GM21515 (cell line): ENCODE measurements at regions not wholly inside any gene's neighbourhood (a gene's known extent, or its start where the extent isn't known, plus 50 kb on each side); places are given as distances from the start of the nearest gene placed in this dataset.
"Not testable (repeated sequence)": the region's sequence is repeated elsewhere in the genome, so short reads cannot be mapped to it uniquely, and the experiment has no call there.

Experiments used
- ATAC-seq: cut with Tn5 transposase; IDR thresholded peaks from one replicate; pipeline ENCODE4 v1.9.1; 2021; ENCODE audit not compliant: unreplicated experiment

DNA sequence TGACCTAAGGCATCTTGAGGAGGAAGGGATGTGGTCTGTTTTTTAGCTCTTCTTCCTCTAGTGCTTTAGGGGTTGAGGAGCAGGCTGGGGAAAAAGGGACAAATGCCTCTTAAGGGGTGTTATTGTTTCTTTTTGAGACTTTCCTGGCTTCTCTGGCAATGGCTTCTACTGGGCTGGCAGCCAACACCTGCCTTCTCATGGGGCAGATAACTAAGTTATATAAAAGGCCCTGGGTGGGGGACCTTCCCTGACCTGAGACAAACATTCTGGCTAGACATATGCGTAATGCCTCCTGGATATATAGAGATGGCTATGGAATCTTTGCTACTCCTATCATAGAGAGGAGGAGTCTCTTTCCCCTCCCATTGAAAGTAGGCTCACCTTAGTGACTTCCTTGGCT, 179.2 kb upstream of the PROK2 start:
- ATAC-seq: no peak

DNA sequence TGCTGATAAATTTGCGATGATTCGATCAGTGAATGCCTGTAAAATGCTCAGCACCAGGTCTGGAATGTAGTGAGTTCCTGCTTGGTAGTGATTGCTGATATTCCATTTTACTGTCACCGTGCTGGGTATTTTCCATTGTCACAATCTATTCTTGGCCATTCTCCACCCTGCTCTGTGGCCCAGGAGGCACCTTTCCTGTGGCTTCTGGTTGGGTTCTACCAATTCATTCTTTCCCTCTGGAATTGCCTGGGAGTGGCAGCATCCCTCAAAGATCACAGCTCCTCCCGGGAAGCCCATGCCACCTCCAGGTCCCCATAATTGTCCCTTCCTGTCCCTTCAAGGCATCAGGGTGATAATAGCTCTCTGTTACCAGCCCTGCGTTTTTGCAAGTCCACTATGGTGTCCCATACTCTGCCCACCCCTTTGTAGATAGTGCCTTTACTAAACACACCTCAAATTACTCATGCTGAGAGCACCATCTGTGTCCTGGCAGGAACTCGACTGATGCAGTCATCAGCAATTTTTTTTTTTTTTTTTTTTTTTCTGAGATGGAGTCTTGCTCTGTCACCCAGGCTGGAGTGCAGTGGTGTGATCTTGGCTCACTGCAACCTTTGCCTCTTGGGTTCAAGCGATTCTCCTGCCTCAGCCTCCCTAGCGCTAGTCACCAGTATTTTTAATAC, 177.8 kb upstream of the PROK2 start:
- no peak for ATAC-seq

DNA sequence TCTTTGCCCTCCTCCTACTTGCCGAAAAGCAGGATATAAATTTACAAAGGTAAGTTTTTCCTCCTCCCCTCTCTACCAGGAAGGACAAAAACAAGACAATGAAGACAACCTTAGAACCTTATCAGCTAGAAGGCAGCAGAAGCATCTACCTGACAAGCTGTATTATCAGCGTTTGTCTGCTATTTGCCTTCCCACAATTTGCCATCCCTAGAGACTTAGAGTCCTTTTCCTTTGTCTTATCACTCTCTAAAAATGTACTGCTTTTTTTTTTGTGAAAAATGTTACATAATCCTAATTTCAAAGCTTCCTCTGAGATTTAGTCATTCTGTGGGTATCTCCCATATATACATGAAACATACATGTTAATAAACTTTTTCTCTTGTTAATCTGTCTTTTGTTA, 176.9 kb upstream of the PROK2 start:
- ATAC-seq: no peak

DNA sequence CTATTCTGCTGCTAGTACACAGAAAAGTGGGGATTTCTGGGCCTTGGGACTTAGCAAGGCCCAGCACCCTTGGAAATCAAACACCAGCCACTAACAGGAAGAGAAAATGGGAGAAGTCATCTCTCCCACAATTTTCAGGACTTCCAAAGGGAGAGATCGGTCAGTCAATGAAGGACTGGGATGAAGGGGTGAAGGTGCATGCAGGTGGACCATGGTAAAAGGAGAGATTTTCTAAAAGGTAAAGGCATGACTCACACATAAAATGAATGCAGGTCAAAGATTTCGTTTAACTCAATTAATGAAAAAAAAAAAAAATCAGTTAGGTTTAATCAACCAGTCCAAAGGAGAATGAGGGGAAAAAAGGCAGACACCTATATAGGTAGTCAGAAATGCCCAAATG, 176.4 kb upstream of the PROK2 start:
- no peak for ATAC-seq

DNA sequence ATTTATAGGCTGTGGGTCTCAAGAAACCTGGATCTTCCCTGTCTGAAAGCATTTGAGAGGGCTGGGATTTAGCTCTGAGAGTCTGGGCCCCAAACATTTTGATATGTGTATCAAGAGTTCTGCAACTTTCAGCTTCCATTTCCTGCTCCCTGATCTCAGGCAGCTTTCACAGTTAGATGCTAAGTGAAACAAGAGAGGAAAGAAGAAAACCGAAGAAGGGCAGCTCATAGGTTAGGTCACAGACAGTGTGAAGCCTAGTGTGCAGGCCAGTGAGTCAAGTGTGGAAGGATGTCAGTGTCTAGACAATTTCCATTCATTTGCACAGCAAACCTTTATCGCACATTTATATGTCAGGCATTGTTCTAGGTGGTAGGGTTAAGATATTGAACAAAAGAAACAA, 173.6 kb upstream of the PROK2 start:
- ATAC-seq: no peak

DNA sequence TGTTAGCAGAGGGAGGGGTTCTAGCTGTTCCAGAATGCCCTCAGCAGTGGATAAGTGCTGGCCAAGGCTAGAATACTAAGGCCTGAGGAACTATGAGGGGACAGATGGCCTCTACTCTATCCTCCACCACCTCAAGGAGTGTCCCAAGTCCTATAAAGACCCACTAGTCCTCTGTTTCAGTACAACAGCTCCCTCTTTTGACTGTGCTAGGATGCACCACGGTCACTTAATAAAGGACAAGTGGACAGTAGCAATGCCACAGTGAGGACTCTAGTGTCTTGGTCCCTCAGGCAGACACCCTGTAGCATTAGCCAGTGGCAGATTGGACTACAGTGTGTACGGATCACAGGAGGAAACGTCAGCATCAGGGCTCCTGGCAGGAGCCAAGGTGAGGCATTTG, 171.8 kb upstream of the PROK2 start:
- ATAC-seq: no peak

DNA sequence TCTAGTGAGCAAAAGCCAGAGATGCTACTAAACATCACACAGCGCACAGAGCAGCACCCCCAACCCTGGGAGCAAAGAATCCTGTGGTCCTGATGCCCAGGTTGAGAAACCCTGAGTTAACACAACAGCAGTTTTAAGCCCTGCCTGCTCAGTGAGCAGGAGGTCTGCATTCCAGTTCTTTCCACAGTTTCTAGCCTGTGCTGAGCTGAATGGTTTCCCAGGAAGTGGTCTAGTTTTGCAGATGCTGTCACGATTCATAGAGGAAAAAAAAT, 171.1 kb upstream of the PROK2 start:
- ATAC-seq: no peak

DNA sequence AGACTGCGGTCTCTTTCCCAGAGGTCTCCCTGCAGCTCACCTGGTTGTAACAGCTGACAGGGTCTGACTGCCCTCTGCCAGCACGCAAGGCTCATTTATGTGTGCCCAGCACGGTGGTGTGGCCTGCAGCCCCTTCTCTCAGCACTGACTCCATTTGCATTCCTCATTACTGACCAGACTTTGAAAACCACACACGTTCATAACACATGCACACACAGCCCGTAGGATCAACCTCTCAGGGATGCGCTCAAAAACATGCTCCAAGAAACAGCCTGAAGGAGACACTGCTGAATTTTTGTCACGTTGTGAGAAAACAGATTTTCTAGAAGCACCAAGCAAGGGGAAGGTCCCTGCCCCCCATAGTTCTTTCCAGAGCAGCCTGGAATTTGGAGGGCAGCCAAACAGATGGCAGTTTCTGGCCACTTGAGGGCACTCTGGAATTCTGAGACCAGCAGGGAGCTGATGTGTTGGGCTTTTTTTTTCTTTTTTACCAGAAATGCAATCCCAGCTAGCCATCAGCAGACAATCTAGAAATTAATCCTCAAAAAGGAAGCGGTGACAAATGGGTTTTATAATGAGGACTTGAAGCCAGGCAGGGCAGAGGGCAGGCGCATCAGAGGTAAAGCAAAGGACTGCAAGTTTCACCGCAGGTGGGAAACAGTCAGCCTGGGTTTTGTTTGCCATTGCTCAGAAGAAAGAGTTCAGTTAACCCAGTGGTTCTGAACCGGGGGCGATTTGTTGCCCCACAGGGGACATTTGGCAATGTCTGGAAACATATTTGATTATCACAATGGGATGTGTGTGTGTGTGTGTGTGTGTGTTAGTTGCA, 170.5 kb upstream of the PROK2 start:
- ATAC-seq: no peak

DNA sequence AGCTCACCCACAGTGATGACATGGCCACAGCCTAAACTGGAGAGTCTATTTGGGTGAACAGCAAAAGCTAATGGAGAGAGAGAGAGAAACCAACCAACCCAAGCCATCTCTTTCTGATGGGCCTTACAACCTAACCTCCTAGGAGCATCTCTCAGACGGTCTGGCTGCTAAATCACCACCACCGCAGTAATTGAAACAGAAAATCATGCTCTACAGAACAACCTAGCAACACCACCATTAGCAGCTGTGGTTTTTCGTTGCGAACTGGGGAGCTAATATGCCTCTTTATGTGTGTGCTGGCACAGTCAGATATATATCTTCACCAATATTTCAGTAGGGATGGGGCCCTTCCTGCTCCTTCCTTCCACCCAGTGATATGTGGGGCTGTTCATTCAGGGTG, 166.9 kb upstream of the PROK2 start:
- ATAC-seq: no peak

DNA sequence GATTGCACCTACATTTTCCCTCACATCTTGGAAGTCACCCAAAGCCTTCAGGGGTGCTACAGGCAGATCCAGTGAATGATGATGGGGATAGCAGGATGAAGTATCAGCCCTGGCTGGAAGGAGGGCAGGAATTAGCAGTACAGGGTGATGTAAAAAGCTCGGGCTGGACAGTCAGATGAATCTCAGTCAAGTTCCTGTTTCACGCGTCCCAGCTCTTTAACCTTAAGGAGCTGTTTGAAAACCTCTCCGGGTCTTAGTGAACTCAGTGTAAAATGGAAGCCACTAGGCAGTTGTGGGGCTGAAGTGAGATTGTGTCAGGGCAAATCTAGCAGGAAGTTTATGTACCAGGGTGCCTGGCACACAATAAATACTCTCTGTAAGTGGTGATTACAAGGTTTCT, 166.4 kb upstream of the PROK2 start:
- ATAC-seq: no peak

DNA sequence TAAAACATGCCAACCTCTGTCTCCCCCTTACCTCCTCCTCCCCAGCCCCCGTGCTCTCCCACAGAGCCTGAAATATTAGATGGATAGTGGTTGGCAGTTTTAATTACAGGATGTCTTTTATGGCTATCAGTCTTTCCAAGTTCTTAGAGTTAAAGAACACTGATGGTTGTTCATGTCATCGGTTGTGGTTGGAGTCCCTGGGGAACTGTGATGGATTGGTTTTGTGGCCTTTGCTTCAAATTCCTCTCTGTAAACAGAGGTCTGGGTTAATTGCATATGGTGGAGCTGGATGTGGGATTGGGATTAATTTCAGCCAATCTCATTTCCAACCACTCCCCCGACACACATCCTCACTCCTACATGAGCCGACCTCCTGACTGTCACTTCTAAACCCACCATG, 164.5 kb upstream of the PROK2 start:
- no peak for ATAC-seq

DNA sequence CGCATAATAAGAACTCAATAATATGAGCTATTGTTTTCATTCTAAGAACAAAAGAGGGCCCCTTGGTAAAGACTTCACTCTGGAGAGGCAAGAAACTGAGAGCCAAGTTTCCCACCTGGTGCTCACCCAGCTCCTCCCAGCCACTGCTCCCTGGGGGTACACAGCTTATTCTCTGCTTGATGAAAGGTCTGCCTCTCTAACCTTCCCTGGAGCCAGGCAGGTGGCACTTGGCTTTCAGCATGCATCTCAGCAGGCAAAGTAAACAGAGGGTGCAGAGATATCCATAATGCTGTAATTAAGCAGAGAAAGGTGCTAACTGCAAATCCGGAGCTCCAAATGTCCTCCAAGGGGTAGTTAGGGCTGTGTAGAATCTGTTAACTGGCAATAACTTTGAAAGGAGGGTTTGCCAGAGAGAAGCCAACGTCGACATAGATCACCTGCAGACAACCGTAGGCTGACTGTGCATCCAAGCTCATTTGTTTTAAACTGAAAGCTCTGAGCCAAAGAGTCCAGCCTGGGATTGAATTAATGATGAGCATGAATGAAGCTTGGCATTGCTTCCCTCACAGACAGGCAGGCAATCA, 159.6 kb upstream of the PROK2 start:
- ATAC-seq: no peak

DNA sequence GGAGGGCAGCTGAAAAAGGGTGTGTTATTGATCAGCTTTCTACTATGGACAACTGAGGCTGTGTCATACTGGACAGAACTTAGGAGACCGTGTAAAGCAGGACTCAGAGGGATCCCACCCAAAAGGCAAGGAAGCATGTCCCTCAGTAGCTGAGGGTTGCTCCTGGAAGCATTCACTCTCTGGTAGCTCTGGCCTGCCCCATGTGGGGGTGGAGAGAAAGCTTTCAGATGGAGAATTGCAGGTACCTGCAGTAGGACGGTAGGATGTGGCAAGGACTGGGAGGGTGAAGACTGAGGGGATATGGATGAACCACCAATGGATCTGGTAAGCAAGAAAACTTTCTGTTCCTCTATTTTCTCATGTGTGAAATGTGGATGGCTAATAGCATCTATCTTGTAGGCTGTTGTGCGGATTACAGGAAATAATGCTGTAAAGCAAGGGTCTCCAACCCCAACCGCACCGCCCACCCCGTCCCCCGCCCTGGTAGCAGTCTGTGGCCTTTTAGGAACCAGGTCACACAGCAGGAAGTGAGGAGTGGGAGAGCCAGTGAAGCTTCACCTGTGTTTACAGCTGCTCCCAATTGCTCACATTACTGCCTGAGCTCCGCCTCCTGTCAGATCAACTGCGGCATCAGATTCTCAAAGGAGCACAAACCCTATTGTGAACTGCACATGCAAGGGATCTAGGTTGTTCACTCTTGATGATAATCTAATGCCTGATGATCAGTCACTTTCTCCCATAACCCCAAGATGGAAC, 157.7 kb upstream of the PROK2 start:
- ATAC-seq: no peak

DNA sequence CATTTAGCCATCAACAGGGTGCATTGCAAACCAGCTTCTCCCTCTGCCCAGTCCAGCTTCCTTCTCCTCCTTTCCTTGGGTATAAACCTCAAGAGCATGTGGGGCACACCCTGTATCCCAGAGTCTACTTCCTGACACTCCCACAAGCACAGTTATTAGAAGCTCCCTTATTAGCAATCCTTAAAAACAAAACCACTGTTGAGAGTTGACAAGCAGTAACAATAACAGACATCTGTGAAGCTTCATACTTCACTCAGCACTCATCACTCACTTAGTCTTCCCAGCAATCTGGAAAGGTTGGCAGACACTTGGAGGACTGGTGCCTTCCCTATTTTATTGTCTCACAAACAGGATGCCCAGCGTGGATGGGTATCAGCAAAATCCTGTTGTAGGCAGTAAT, 155.5 kb upstream of the PROK2 start:
- no peak for ATAC-seq

DNA sequence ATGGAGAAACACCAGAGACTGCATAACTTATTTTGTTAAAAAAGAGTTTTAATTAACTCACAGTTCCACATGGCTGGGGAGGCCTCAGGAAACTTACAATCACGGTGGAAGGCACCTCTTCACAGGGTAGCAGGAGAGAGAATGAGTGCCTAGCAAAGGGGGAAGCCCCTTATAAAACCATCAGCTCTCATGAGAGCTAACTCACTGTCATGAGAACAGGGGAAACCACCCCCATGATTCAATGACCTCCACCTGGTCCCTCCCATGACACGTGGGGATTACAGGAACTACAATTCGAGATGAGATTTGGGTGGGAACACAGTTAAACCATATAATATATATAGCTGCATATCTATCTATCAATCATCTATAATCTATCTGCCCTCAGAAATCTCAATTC, 153.1 kb upstream of the PROK2 start:
- not testable (repeated sequence) for ATAC-seq

DNA sequence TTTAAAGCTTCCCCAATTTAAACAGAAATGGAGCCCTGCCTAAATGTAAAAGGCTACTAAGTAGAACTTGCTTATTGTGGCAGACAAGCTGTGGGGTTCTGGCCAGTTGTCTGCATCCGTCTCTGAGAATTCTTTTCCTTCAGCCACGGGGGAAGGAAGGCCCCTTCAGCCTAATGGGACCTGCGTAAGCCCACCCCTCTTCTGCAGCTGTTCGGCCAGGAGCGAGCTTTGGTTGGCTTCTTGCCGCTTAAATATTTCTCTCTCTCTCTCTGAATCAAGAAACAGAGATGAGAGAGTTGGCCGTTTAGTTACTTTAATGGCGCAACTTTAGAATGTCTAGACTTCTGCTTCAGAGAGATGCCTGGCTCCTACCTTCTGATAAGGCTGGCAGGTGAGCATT, 151.7 kb upstream of the PROK2 start:
- no peak for ATAC-seq

DNA sequence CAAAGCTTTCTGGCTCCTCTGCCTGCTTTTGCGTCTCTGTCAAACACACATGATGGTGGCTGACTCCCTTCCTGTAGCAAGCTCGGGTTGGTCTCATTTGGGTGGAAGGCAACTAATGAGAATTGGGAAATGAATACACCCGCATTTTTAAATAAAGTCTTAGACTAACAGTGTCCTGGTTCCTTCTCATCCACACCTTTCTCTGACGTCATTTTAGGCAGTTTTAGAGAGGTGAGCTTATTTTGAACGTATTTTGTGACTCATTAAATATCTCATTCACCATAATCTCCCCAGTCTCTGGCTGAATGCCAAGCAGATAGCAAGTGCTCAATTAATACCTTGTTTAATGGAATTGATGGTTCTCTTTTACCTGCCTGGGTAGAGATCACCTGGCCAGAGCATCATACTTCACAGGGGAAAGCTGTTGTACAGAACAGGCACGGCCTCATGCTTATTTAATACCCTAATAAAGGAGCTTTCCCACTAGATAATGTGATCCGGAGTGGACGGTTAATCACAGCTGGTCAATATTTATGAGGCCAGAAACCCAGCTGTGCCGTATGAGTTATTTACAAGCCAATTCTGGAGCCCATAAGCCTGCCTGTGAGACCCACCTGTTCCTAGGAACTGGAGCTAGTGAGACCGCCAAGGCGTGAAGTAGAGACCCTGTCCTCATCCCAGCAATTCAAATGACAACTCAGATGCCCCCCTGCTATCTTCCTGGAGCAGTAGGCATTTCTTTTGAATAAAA, 149.7 kb upstream of the PROK2 start:
- no peak for ATAC-seq

DNA sequence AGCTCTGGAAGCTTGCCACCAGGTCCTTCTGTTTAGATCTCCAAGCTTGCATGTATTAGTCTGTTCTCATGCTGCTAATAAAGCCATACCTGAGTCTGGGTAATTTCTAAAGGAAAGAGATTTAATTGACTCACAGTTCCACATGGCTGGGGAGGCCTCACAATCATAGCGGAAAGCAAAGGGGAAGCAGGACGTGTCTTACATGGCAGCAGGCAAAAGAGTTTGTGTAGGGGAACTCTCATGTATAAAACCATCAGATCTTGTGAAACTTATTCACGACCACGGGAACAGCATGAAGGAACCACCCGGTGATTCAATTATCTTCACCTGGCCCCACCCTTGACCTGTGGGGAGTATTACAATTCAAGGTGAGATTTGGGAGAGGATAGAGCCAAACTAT, 147.0 kb upstream of the PROK2 start:
- ATAC-seq: no peak

DNA sequence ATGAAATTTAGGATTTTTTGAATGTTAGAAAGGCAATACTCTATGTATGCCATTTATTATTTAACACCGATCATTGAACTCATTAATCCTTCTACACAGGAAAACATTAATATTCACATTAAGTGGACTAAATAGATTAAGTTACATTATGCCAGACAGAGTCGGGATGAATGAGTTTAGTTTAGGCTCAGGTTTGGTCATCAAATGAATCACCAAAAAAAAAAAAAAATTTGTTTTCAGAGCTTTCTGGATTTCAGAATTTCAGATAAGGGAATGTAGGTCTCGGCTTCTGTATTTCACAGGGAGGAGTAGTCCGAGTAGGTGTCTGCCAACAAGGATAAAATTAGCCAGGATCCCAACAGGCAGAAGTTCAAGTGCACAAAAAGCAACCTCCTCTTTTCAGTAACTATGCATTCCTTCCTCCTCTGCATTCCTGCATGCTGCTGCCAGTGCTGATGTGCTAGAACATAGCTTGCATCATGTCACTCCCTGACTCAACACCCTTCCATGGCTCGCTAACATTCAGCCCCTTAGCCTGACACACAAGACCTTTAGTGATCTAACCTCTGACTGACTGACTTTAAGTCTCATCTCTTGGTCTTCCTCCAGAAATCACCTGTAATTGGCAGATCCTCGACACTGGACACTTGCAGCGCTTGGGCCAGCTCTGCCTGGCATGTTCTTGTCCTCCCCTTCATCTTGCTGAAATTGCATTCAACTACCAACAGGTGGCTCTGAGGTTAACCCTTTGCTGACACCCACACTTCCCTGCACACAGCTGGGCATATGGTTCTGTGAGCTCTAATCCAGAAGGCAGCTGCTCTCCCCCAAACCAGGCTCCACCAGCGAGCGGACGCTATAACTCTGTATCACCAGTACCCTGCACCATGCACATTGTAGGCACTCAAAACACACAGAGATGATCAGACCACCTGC, 145.4 kb upstream of the PROK2 start:
- no peak for ATAC-seq

DNA sequence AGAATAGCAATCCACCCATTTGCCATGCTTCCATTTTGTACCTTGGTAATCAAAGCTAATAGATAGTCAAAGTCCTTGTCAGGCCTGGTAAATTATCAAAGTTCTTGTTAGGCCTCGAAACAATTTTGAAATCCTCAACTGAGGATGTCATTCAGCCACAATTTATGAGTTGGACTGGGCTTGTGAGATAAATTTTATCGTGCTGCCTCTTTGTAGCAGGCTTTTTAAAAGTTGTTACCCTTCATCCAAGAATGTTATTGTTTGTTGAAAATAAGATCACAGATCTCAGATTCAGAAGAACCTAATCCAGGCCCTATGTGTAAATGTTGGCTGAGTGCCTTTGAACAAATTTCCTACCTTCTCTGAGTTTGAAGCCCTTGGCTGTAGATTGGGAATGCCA, 143.3 kb upstream of the PROK2 start:
- ATAC-seq: no peak
